Endothelial cell of umbilical vein (primary cell): ENCODE measurements at regions not wholly inside any gene's neighbourhood (a gene's known extent, or its start where the extent isn't known, plus 50 kb on each side); places are given as distances from the start of the nearest gene placed in this dataset.

Experiments used
- BruUV-seq: library from RNA; stranded (reverse); fragments of 400-500 nt; replicated peaks from 2 replicates; lab custom pipeline; 2021; lab: Mats Ljungman, UMichigan
- CTCF ChIA-PET: fragments of 300-600, 350-600 bp; sonication (Branson Sonifier 250); formaldehyde crosslinking; loops from one replicate; lab custom pipeline; 2021; ENCODE audit warnings: antibody characterized with exemption, inconsistent platforms; lab: Charles Lee
- POLR2A ChIA-PET: fragments of 300-600, 350-600 bp; sonication (Branson Sonifier 250); formaldehyde crosslinking; loops from one replicate; lab custom pipeline; 2021; ENCODE audit warnings: antibody characterized with exemption, inconsistent platforms; lab: Charles Lee
- DNase-seq: peaks from one replicate; pipeline ENCODE4 v3.0.0-alpha.2; 2011; ENCODE audit warnings: low read depth, low spot score
- FAIRE-seq: peaks from 2 replicates; lab custom pipeline; 2011; peaks lifted over from hg19 to GRCh38; lab: Jason Lieb, UNC
- H2AFZ ChIP-seq: 2 replicates; pipeline ENCODE4 v1.6.0; 2012; ENCODE audit warnings: low read depth, low read length, control low read depth, inconsistent platforms
- H3K27ac ChIP-seq: 2 replicates; pipeline ENCODE4 v1.5.1; 2011; ENCODE audit warnings: low read depth, mild to moderate bottlenecking, control low read depth, low read length, moderate library complexity; ENCODE audit not compliant: insufficient read depth
- H3K27me3 ChIP-seq, 2 experiments: 2 replicates each; pipeline versions ENCODE4 v1.6.0 to v1.6.1; 2011; ENCODE audit warnings: low read length in 2 of 2, mixed read lengths in 1 of 2; ENCODE audit not compliant: control insufficient read depth in 2 of 2, insufficient read depth in 2 of 2
- H3K36me3 ChIP-seq, 2 experiments: 2 replicates in 1 of 2; 3 replicates in 1 of 2; pipeline ENCODE4 v1.5.1; 2011; ENCODE audit warnings: low read length in 2 of 2, mild to moderate bottlenecking in 1 of 2, moderate library complexity in 1 of 2; ENCODE audit not compliant: control insufficient read depth in 2 of 2, insufficient read depth in 2 of 2; ENCODE audit errors: extremely low read depth in 1 of 2
- H3K4me1 ChIP-seq: 3 replicates; pipeline ENCODE4 v1.5.1; 2011; ENCODE audit warnings: mild to moderate bottlenecking, low read length; ENCODE audit not compliant: control insufficient read depth, insufficient read depth; ENCODE audit errors: extremely low read depth
- H3K4me2 ChIP-seq: 2 replicates; pipeline ENCODE4 v1.6.1; 2011; ENCODE audit warnings: low read length, control low read depth, mixed read lengths; ENCODE audit not compliant: insufficient read depth
- H3K4me3 ChIP-seq, 3 experiments: fragments of 200-600 bp in 1 of 3; sonication (generic), shearing (Covaris generic) in 1 of 3; replicated peaks in 1 of 3; 2 replicates each; pipeline ENCODE4 v1.5.1; 2011 to 2016; ENCODE audit warnings: control low read depth in 3 of 3, low read length in 3 of 3, mild to moderate bottlenecking in 2 of 3, inconsistent platforms in 1 of 3, low read depth in 1 of 3, moderate library complexity in 1 of 3; ENCODE audit not compliant: insufficient read depth in 1 of 3
- H3K79me2 ChIP-seq: 2 replicates; pipeline ENCODE4 v1.6.0; 2012; ENCODE audit warnings: low read length, inconsistent platforms; ENCODE audit not compliant: control insufficient read depth, insufficient read depth
- H3K9ac ChIP-seq: replicated peaks from 2 replicates; pipeline ENCODE3; 2011; ENCODE audit warnings: low read length, control low read depth; ENCODE audit not compliant: insufficient read depth; ENCODE audit errors: extremely low read depth
- H3K9me1 ChIP-seq: replicated peaks from 3 replicates; pipeline ENCODE4 v1.6.0; 2011; ENCODE audit warnings: mild to moderate bottlenecking, low read length; ENCODE audit not compliant: control insufficient read depth, insufficient read depth; ENCODE audit errors: extremely low read depth
- H3K9me3 ChIP-seq: replicated peaks from 2 replicates; pipeline ENCODE4 v1.5.1; 2012; ENCODE audit warnings: low read length, inconsistent platforms; ENCODE audit not compliant: control insufficient read depth, insufficient read depth
- H4K20me1 ChIP-seq: replicated peaks from 2 replicates; pipeline ENCODE3; 2011; ENCODE audit warnings: mild to moderate bottlenecking, low read length; ENCODE audit not compliant: control insufficient read depth, insufficient read depth; ENCODE audit errors: extremely low read depth
- CTCF ChIP-seq, 2 donors: IDR thresholded peaks; 1 replicate in 1 of 2; 2 replicates in 1 of 2; pipeline ENCODE4 v1.5.1; 2011; ENCODE audit warnings: low read length in 2 of 2, mild to moderate bottlenecking in 2 of 2, moderate library complexity in 2 of 2, control low read depth in 1 of 2, inconsistent platforms in 1 of 2, low read depth in 1 of 2; ENCODE audit not compliant: insufficient read depth in 1 of 2; ENCODE audit errors: extremely low read depth in 1 of 2
- EZH2 ChIP-seq: IDR thresholded peaks from 2 replicates; pipeline ENCODE4 v1.6.1; 2012; ENCODE audit warnings: borderline replicate concordance, low read depth, mild to moderate bottlenecking, moderate library complexity, low read length, inconsistent platforms; ENCODE audit not compliant: severe bottlenecking
- FOS ChIP-seq: IDR thresholded peaks from 2 replicates; pipeline ENCODE4 v1.6.1; 2011; ENCODE audit warnings: mild to moderate bottlenecking, low read length, moderate library complexity, borderline replicate concordance; ENCODE audit not compliant: insufficient read depth
- JUN ChIP-seq: IDR thresholded peaks from 2 replicates; pipeline ENCODE4 v1.6.1; 2011; ENCODE audit warnings: borderline replicate concordance, low read depth; ENCODE audit not compliant: insufficient read length, insufficient read depth
- MYC ChIP-seq: IDR thresholded peaks from one replicate; pipeline ENCODE4 v1.6.1; 2011; ENCODE audit warnings: mild to moderate bottlenecking, low read depth, low read length
- POLR2A ChIP-seq: IDR thresholded peaks from 2 replicates; pipeline ENCODE4 v1.6.1; 2012; ENCODE audit warnings: low read depth, mild to moderate bottlenecking, control low read depth, low read length
- POLR2AphosphoS5 ChIP-seq: IDR thresholded peaks from 2 replicates; pipeline ENCODE4 v1.6.1; 2012; ENCODE audit warnings: low read depth, mild to moderate bottlenecking, control low read depth, low read length, moderate library complexity; ENCODE audit not compliant: insufficient read depth
- dilution Hi-C: fragments of 300-500 bp; cut with MboI; formaldehyde crosslinking; loops from one replicate; pipeline ENCODE4 v1.15.0; 2019; ENCODE audit warnings: low sequenced_read_pairs; ENCODE audit not compliant: extremely low pct_ligation_motif_present
- intact Hi-C: fragments of 100-400 bp; cut with micrococcal nuclease; formaldehyde crosslinking; loops from one replicate; pipeline ENCODE4 v1.10.0; 2022
- TF ChIP-seq, protein P1 (sequence below): IDR thresholded peaks from 2 replicates; pipeline ENCODE4 v1.6.1; 2011; ENCODE audit not compliant: insufficient read depth, insufficient read length

- H3K27ac ChIP-seq: no peak overlapping the region
- no peak for DNase-seq
- H3K4me2 ChIP-seq: no peak overlapping the region
- H3K79me2 ChIP-seq: no peaks in the 10 kb centered on the region
- H3K9me3 ChIP-seq: no peaks in the 10 kb centered on the region
- peaks cover 3% of the 10 kb centered on the region in 2 experiments for H3K27me3 ChIP-seq
- H3K9ac ChIP-seq: no peak overlapping the region
- no peak overlapping the region for H2AFZ ChIP-seq
- BruUV-seq: no TSS peak
- no peaks in the 10 kb centered on the region for H4K20me1 ChIP-seq
- CTCF ChIA-PET: no interaction called here
- POLR2A ChIA-PET: no interaction called here
- no peaks in the 10 kb centered on the region for H3K4me1 ChIP-seq
- no peak for FAIRE-seq
- H3K4me3 ChIP-seq: no peak overlapping the region
- H3K36me3 ChIP-seq: no peaks in the 10 kb centered on the region
- no peaks in the 10 kb centered on the region for H3K9me1 ChIP-seq
- intact Hi-C loops (no loop called here), dilution Hi-C loops (no loop called here)
- TF ChIP-seq JUN (no peak), POLR2A (no peak), FOS (no peak), POLR2AphosphoS5 (no peak), CTCF (IDR thresholded peaks at IDR 0.05; ENCODE audit: extremely low read depth in 1 of 2, insufficient read depth in 1 of 2, low read depth in 1 of 2, low read length in 2 of 2) (no peak), EZH2 (no peak), MYC (no peak)
- TF ChIP-seq, protein P1, sequence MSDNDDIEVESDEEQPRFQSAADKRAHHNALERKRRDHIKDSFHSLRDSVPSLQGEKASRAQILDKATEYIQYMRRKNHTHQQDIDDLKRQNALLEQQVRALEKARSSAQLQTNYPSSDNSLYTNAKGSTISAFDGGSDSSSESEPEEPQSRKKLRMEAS: no peak
Observed at GRCh38 chr1:81453367-81453703, 347.4 kb upstream of the ADGRL2 start.
